Testis (tissue), 2 donors: ENCODE measurements at regions not wholly inside any gene's neighbourhood (a gene's known extent, or its start where the extent isn't known, plus 50 kb on each side); places are given as distances from the start of the nearest gene placed in this dataset.

Source experiments
- DNase-seq: peaks from one replicate; pipeline ENCODE4 v3.0.0-alpha.2; 2019
- H3K27ac ChIP-seq, 2 donors: fragments of 200-600 bp; sonication (generic); one replicate each; pipeline ENCODE4 v1.5.1; 2019
- H3K27me3 ChIP-seq: fragments of 200-600 bp; sonication (generic); one replicate; pipeline ENCODE4 v1.5.1; 2019
- H3K36me3 ChIP-seq: fragments of 200-600 bp; sonication (generic); one replicate; pipeline ENCODE4 v1.5.1; 2017; ENCODE audit warnings: low read depth; ENCODE audit errors: missing control alignments
- H3K4me1 ChIP-seq: fragments of 200-600 bp; sonication (generic); one replicate; pipeline ENCODE4 v1.5.1; 2019
- H3K4me3 ChIP-seq, 2 donors: fragments of 200-600 bp; sonication (generic); one replicate each; pipeline ENCODE4 v1.5.1; 2017 to 2019
- H3K9me3 ChIP-seq: fragments of 200-600 bp; sonication (generic); one replicate; pipeline ENCODE4 v1.5.1; 2017
- CTCF ChIP-seq, 3 experiments: fragments of 450-650 bp in 2 of 3; fragments of 200-600 bp in 1 of 3; sonication (generic) in 1 of 3; IDR thresholded peaks; one replicate each; pipeline ENCODE4 v1.5.1; 2016 to 2019; ENCODE audit warnings: antibody characterized with exemption in 3 of 3, mild to moderate bottlenecking in 2 of 3, moderate library complexity in 1 of 3
- POLR2A ChIP-seq: fragments of 450-650 bp; IDR thresholded peaks from one replicate; pipeline ENCODE4 v1.6.1; 2017; ENCODE audit warnings: antibody characterized with exemption, mild to moderate bottlenecking, moderate library complexity
- WGBS, 2 donors: methylation state at CpG; one replicate each; pipeline ENCODE4 v1.1.5; 2018; 5-methylcytosine and 5-hydroxymethylcytosine counted together
- intact Hi-C: fragments of 100-400 bp; cut with DNase I; formaldehyde crosslinking; loops from one replicate; pipeline ENCODE4 v1.15.1; 2023; ENCODE audit warnings: low total_unique reads

- intact Hi-C loops = no loop called here
- 42 to 45% methylated on average over 7 to 8 of the region's 8 CpGs for WGBS, 2 donors
- no peaks in the 10 kb centered on the region for H3K9me3 ChIP-seq
- H3K27me3 ChIP-seq = no peaks in the 10 kb centered on the region
- H3K4me3 ChIP-seq = no peak overlapping the region
- no peaks in the 10 kb centered on the region for H3K4me1 ChIP-seq
- TF ChIP-seq CTCF (IDR thresholded peaks at IDR 0.05) (no peak), POLR2A (no peak)
- no peak for DNase-seq
- no peaks in the 10 kb centered on the region for H3K36me3 ChIP-seq
- H3K27ac ChIP-seq = no peak overlapping the region
Observed at GRCh38 chr17:14845591-14846281, 419.4 kb downstream of the PMP22 start.

GRCh38 chr17:14843086-14843795 is 421.9 kb downstream of the PMP22 start:
- WGBS, 2 donors = 85 to 88% methylated on average over 8 of the region's 8 CpGs

GRCh38 chr17:14840616-14841231 is 424.4 kb downstream of the PMP22 start:
- Histone ChIP-seq H3K27ac (no peak overlapping the region), H3K4me3 (no peak overlapping the region), H3K4me1 (no peaks in the 10 kb centered on the region), H3K27me3 (no peaks in the 10 kb centered on the region), H3K36me3 (no peaks in the 10 kb centered on the region), H3K9me3 (no peaks in the 10 kb centered on the region)
- TF ChIP-seq CTCF (IDR thresholded peaks at IDR 0.05) (no peak), POLR2A (no peak)
- intact Hi-C loops = no loop called here
- no peak for DNase-seq
- 77 to 78% methylated on average over 3 of the region's 3 CpGs for WGBS, 2 donors

More at GRCh38 chr17:14843086-14843795, 421.9 kb downstream of the PMP22 start:
- H3K27me3 ChIP-seq = no peaks in the 10 kb centered on the region
- no peaks in the 10 kb centered on the region for H3K9me3 ChIP-seq
- no peak overlapping the region for H3K27ac ChIP-seq
- no peak for TF ChIP-seq CTCF (IDR thresholded peaks at IDR 0.05)
- TF ChIP-seq POLR2A = no peak
- no peak for DNase-seq
- intact Hi-C loops = no loop called here
- no peaks in the 10 kb centered on the region for H3K4me1 ChIP-seq
- H3K4me3 ChIP-seq = no peak overlapping the region
- H3K36me3 ChIP-seq = no peaks in the 10 kb centered on the region

- Histone ChIP-seq H3K27me3 (no peaks in the 10 kb centered on the region), H3K4me1 (no peaks in the 10 kb centered on the region), H3K27ac (no peak overlapping the region), H3K36me3 (no peaks in the 10 kb centered on the region), H3K4me3 (no peak overlapping the region), H3K9me3 (no peaks in the 10 kb centered on the region)
- DNase-seq = no peak
- TF ChIP-seq POLR2A = no peak
- no peak for TF ChIP-seq CTCF (IDR thresholded peaks at IDR 0.05)
- WGBS, 2 donors = 50 to 57% methylated on average over 1 of the region's 1 CpG
- intact Hi-C loops = no loop called here
Observed at GRCh38 chr17:14838567-14838966, 426.6 kb downstream of the PMP22 start.
